ENCODE measurements at regions not wholly inside any gene's neighbourhood (a gene's known extent, or its start where the extent isn't known, plus 50 kb on each side); places are given as distances from the start of the nearest gene placed in this dataset.

DNA sequence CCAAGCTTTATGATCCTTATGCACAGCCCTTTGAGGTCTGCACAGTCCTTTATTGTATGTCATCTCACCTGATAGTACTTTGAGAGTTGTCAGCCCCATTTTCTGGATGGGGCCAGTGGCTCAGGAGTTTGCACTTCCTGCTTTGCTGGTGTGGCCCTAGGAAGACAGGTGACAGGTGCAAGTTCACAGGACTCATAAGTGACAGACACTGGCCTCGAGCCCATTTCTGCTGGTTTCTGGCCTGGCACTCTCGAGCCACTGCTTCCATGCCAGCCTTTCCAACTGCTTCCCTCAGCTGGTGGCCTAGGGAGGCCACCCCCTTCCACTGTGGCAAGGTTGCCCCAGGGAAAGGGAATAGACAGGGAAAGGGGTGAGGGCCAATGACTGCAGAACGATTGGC is 84.4 kb upstream of the CCL1 start:
- CTCF ChIA-PET: no interaction called here
- H2AFZ ChIP-seq: no peak overlapping the region

GRCh38 chr17:34445101-34445500 is 82.1 kb upstream of the CCL1 start:
- Histone ChIP-seq H3K36me3 (ENCODE audit: low read depth) (no peaks in the 10 kb centered on the region), H3K4me2 (no peak overlapping the region), H3K9me3 (ENCODE audit: insufficient read depth, low read depth) (no peaks in the 10 kb centered on the region), H2AFZ (no peak overlapping the region), H4K20me1 (ENCODE audit: insufficient read depth) (no peaks in the 10 kb centered on the region), H3F3A (ENCODE audit: insufficient read depth, low read depth) (no peaks in the 10 kb centered on the region), H3K4me3 (no peak overlapping the region), H3K9me2 (ENCODE audit: insufficient read depth) (no peaks in the 10 kb centered on the region), H3K79me2 (ENCODE audit: low read depth) (no peaks in the 10 kb centered on the region), H3K27me3 (ENCODE audit: insufficient read depth, low read depth) (peaks cover 40% of the 10 kb centered on the region), H3K27ac (no peak overlapping the region), H3K4me1 (replicated peaks; ENCODE audit: insufficient read depth) (no peaks in the 10 kb centered on the region)
- CTCF ChIA-PET: no interaction called here
- TF ChIP-seq EZH2 (IDR thresholded peaks at IDR 0.05; ENCODE audit: low read depth): no peak
- TF ChIP-seq, protein P1, sequence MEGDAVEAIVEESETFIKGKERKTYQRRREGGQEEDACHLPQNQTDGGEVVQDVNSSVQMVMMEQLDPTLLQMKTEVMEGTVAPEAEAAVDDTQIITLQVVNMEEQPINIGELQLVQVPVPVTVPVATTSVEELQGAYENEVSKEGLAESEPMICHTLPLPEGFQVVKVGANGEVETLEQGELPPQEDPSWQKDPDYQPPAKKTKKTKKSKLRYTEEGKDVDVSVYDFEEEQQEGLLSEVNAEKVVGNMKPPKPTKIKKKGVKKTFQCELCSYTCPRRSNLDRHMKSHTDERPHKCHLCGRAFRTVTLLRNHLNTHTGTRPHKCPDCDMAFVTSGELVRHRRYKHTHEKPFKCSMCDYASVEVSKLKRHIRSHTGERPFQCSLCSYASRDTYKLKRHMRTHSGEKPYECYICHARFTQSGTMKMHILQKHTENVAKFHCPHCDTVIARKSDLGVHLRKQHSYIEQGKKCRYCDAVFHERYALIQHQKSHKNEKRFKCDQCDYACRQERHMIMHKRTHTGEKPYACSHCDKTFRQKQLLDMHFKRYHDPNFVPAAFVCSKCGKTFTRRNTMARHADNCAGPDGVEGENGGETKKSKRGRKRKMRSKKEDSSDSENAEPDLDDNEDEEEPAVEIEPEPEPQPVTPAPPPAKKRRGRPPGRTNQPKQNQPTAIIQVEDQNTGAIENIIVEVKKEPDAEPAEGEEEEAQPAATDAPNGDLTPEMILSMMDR (conservative IDR thresholded peaks at IDR 0.05): no peak
- intact Hi-C loops (cut with micrococcal nuclease; ENCODE audit: unreplicated experiment): no loop called here
- no TSS peak for BruUV-seq (replicated peaks)
- no peak for DNase-seq
- POLR2A ChIA-PET (ENCODE audit: unreplicated experiment): no interaction called here

More for the DNA sequence above, 84.4 kb upstream of the CCL1 start:
- Histone ChIP-seq H3K27me3 (ENCODE audit: insufficient read depth, low read depth) (peaks cover 18% of the 10 kb centered on the region), H3K36me3 (ENCODE audit: low read depth) (no peaks in the 10 kb centered on the region), H3K4me3 (no peak overlapping the region), H3K27ac (no peak overlapping the region), H3F3A (ENCODE audit: insufficient read depth, low read depth) (no peaks in the 10 kb centered on the region), H3K9me3 (ENCODE audit: insufficient read depth, low read depth) (no peaks in the 10 kb centered on the region), H4K20me1 (ENCODE audit: insufficient read depth) (no peaks in the 10 kb centered on the region), H3K79me2 (ENCODE audit: low read depth) (no peaks in the 10 kb centered on the region), H3K4me1 (replicated peaks; ENCODE audit: insufficient read depth) (no peaks in the 10 kb centered on the region), H3K9me2 (ENCODE audit: insufficient read depth) (no peaks in the 10 kb centered on the region), H3K4me2 (no peak overlapping the region)
- POLR2A ChIA-PET (ENCODE audit: unreplicated experiment): no interaction called here
- no peak for DNase-seq
- BruUV-seq (replicated peaks): no TSS peak
- intact Hi-C loops (cut with micrococcal nuclease; ENCODE audit: unreplicated experiment): no loop called here
- TF ChIP-seq, protein P1 (conservative IDR thresholded peaks at IDR 0.05): no peak
- no peak for TF ChIP-seq EZH2 (IDR thresholded peaks at IDR 0.05; ENCODE audit: low read depth)

GRCh38 chr17:34443619-34444469 is 80.8 kb upstream of the CCL1 start:
- CTCF ChIA-PET: interaction anchor here (0.7 kb wide), 1 partner anchor 1304 kb away, joined by 3 read pairs; no protein-coding TSS in a partner anchor
- intact Hi-C loops (cut with micrococcal nuclease; ENCODE audit: unreplicated experiment): no loop called here
- Histone ChIP-seq H3K9me2 (ENCODE audit: insufficient read depth) (no peaks in the 10 kb centered on the region), H2AFZ (no peak overlapping the region), H3K27ac (no peak overlapping the region), H3K4me3 (no peak overlapping the region), H3K9me3 (ENCODE audit: insufficient read depth, low read depth) (no peaks in the 10 kb centered on the region), H3K4me2 (no peak overlapping the region), H3K36me3 (ENCODE audit: low read depth) (no peaks in the 10 kb centered on the region), H3K4me1 (replicated peaks; ENCODE audit: insufficient read depth) (no peaks in the 10 kb centered on the region), H4K20me1 (ENCODE audit: insufficient read depth) (no peaks in the 10 kb centered on the region), H3K79me2 (ENCODE audit: low read depth) (no peaks in the 10 kb centered on the region), H3K27me3 (ENCODE audit: insufficient read depth, low read depth) (peaks cover 43% of the 10 kb centered on the region), H3F3A (ENCODE audit: insufficient read depth, low read depth) (no peaks in the 10 kb centered on the region)
- peak in 1 of 2 experiments; percentile 16 for DNase-seq
- no peak for TF ChIP-seq EZH2 (IDR thresholded peaks at IDR 0.05; ENCODE audit: low read depth)
- TF ChIP-seq, protein P1 (conservative IDR thresholded peaks at IDR 0.05): peak; percentile 40
- no TSS peak for BruUV-seq (replicated peaks)
- POLR2A ChIA-PET (ENCODE audit: unreplicated experiment): no interaction called here

Data from PC-9 (cell line).